HPDE6-E6E7 (cell line): ENCODE measurements at regions not wholly inside any gene's neighbourhood (a gene's known extent, or its start where the extent isn't known, plus 50 kb on each side); places are given as distances from the start of the nearest gene placed in this dataset.

Source experiments
- DNase-seq: peaks from one replicate; pipeline ENCODE4 v3.0.0; 2011; ENCODE audit warnings: missing footprints; ENCODE audit errors: extremely low spot score

GRCh38 chr2:65845442-65846182, 413.2 kb upstream of the SPRED2 start:
- DNase-seq, result no peak

GRCh38 chr2:65842104-65842503, 409.7 kb upstream of the SPRED2 start:
- no peak for DNase-seq

GRCh38 chr2:65835975-65836549, 403.7 kb upstream of the SPRED2 start:
- no peak for DNase-seq

- DNase-seq, result no peak
Observed at GRCh38 chr2:65834771-65835475, 402.5 kb upstream of the SPRED2 start.

GRCh38 chr2:65834062-65834461, 401.7 kb upstream of the SPRED2 start:
- DNase-seq, result no peak

- DNase-seq, result no peak
Observed at GRCh38 chr2:65831509-65831908, 399.1 kb upstream of the SPRED2 start.

- DNase-seq, result no peak
Observed at GRCh38 chr2:65826567-65826966, 394.2 kb upstream of the SPRED2 start.

- DNase-seq, result no peak
Observed at GRCh38 chr2:65823511-65823910, 391.1 kb upstream of the SPRED2 start.

GRCh38 chr2:65820454-65820853, 388.1 kb upstream of the SPRED2 start:
- no peak for DNase-seq

- DNase-seq, result no peak
Observed at GRCh38 chr2:65819963-65820362, 387.6 kb upstream of the SPRED2 start.

- DNase-seq, result peak; percentile 14
Observed at GRCh38 chr2:65818873-65819451, 386.6 kb upstream of the SPRED2 start.

GRCh38 chr2:65813631-65814173, 381.3 kb upstream of the SPRED2 start:
- no peak for DNase-seq

- DNase-seq, result no peak
Observed at GRCh38 chr2:65812887-65813286, 380.5 kb upstream of the SPRED2 start.

GRCh38 chr2:65807942-65808341, 375.5 kb upstream of the SPRED2 start:
- DNase-seq, result no peak

GRCh38 chr2:65804777-65805176, 372.4 kb upstream of the SPRED2 start:
- no peak for DNase-seq

- no peak for DNase-seq
Observed at GRCh38 chr2:65802298-65802942, 370.0 kb upstream of the SPRED2 start.

- no peak for DNase-seq
Observed at GRCh38 chr2:65800998-65801397, 368.6 kb upstream of the SPRED2 start.

GRCh38 chr2:65799141-65799854, 366.9 kb upstream of the SPRED2 start:
- no peak for DNase-seq

GRCh38 chr2:65798641-65799040, 366.2 kb upstream of the SPRED2 start:
- no peak for DNase-seq

- DNase-seq, result no peak
Observed at GRCh38 chr2:65794994-65795393, 362.6 kb upstream of the SPRED2 start.

- no peak for DNase-seq
Observed at GRCh38 chr2:65791404-65791975, 359.1 kb upstream of the SPRED2 start.
